ENCODE measurements at regions not wholly inside any gene's neighbourhood (a gene's known extent, or its start where the extent isn't known, plus 50 kb on each side); places are given as distances from the start of the nearest gene placed in this dataset.

DNA sequence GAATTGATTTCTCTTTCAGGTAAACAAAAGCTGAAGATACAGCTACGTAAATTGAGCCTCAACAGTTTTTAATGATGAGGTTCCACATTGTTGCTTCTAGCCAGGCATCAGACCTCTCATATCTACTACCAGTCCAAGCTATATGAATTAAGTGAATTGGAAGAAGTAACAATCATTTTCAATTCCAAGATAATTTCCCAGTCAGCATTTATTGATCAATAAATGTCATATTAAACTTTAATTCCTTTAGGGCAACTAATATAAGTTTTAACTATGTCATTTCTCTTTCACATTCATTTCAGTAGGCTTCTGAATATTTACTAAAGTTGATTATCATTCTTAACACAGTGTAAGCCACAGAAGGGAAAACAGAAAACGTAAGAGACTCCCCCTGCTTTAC lies 1413.7 kb upstream of the CELF2 start:
- no peak for DNase-seq

GRCh38 chr10:9605231-9605630 lies 1412.4 kb upstream of the CELF2 start:
- no peak for DNase-seq

GRCh38 chr10:9608602-9609001 lies 1409.1 kb upstream of the CELF2 start:
- DNase-seq, result no peak

- no peak for DNase-seq
Measured at GRCh38 chr10:9613338-9614075, 1404.2 kb upstream of the CELF2 start.

DNA sequence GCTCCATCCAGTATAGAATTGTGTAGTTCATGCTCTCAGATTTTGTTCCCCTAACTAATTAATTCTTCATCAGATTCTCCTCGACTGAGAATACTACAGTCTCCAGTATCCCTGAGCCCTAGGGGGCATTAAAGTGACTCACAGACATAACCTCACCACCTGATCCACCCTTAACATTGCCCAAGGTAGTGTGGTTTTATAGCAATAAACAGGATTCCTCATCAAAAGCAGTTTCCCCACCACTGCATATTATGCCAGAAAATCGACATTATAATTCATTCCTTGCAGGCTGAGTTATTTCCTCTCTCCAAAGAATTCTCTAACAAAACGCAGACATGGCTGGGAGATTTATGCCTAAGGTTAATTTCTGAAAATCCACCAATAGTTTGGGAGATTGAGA lies 1402.5 kb upstream of the CELF2 start:
- DNase-seq, result no peak

GRCh38 chr10:9621216-9621615 lies 1396.5 kb upstream of the CELF2 start:
- DNase-seq, result no peak

- no peak for DNase-seq
Measured at GRCh38 chr10:9625304-9625703, 1392.4 kb upstream of the CELF2 start.

- no peak for DNase-seq
Measured at GRCh38 chr10:9634466-9634865, 1383.2 kb upstream of the CELF2 start.

DNA sequence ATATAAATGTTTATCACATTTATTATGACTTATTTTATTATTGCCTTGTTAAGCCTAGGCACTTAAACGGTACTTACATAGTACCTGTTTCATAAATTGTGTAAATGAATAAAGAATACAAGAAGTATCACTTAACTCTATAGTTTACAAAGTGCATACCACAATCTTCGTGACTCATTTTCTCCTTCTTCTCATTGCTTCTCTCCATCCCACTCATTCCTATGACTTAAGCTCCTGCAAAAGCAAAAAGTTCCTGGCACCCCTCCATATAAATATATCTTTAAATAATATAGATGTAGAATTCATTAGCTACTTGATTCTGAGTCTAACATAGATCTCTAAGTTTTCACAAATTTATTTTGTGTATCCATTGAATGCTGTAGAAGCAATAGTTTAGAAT lies 1382.0 kb upstream of the CELF2 start:
- no peak for DNase-seq

DNA sequence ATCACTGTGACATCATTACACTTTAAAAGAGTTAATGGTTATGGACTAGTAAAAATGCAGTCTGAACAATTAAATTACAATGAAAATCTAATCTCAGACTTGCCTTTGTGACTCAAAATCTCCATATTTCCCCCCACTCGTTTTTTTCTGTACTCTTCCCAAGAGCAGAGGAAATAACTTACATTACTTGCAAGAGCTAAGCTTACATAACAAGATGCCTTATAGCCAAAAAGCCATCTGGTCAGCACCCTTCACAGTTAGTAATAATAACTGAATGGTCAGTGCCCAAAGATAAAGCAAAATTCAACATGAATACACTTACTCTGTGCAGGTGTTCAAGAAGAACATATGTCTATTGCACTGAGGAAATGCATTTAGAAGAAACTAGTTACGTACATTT lies 1381.5 kb upstream of the CELF2 start:
- no peak for DNase-seq

- DNase-seq, result no peak
Measured at GRCh38 chr10:9643782-9644181, 1373.9 kb upstream of the CELF2 start.

GRCh38 chr10:9645404-9645803 lies 1372.3 kb upstream of the CELF2 start:
- no peak for DNase-seq

DNA sequence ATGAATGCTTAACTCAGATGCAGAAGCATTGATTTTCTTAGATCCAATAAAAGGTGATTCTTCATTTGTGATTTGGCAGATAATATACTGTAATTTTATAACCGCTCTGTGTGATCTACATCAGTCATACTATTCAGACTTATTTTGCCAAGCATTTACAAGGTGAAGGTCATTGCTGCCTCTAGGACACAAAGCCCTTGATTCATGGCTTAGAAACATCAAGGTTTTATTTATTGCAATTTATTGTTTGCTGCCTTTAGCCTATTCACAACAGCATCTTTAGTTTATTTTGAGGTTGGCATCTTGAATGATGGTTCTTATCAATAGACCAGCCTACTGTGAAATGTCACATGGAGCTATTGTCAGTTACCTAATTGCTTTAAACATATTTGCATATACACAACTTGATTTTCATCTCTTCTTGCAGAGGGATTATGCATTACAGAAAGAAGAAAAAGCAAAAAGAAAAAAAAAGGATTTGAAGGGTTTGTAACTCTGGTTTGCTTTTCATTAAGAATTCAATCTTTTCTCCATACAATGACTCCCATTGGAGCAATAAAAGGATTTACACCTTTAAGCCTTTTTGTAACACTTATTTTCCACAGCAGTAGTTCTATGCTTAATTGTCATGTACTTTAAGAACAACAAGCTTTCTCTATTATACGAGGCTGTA lies 1371.6 kb upstream of the CELF2 start:
- DNase-seq, result no peak

DNA sequence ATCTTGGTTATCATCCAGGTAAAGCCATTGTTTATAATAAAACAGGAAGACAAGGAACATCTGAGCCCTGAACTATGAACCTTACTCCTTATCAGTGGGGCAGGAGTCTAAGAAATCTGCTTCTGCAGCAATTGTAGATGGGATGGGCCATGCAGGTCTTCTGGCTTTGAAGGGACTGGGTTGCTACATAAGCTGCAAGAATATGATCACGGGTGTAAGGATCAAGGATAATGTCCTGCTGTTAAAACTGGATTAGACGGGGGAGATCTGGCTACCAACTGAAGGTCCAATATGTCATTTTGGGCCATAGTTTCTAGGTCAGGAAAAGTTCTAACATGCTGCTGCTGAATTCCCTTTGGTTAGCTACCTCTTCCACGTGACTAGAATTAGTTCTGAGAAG lies 1363.4 kb upstream of the CELF2 start:
- no peak for DNase-seq

DNA sequence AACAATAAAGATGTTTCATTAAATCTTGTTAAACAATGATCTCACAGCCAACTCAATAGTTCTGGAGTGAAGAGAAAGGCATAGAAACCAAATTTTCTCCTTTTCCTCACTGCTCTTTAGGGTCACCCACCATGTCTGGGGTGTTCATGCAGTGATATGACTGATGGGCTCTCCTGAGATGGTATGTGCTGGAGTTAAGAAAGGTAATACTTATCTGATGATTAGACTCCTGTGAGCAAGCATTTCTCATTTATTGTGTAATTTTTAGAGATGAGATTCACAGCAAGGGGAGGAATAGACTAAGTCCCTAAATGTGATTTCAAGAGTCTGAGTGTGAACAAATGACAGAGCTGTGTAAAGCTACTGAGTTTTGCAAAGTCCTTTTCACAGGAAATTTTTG lies 1361.3 kb upstream of the CELF2 start:
- DNase-seq, result no peak

GRCh38 chr10:9656996-9657395 lies 1360.7 kb upstream of the CELF2 start:
- DNase-seq, result no peak

DNA sequence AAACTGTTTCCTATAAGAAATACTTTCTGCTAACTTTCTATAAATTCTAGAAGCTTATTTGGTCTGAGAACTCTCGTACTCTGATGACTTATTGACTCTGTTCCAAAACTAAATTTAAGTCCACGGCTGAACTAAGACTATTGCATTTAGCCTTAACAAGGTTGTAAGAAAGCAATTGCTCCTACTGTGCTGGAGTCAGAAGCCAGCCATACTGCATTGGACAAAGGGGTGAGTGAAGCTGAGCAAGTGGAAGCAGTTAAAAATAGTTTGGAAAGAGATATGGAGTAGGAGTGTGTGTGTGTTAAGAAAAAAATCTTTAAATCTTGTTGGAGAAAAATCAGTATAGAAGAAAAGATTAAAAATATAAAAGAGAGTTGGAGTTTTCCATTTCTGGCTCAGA lies 1360.1 kb upstream of the CELF2 start:
- no peak for DNase-seq

DNA sequence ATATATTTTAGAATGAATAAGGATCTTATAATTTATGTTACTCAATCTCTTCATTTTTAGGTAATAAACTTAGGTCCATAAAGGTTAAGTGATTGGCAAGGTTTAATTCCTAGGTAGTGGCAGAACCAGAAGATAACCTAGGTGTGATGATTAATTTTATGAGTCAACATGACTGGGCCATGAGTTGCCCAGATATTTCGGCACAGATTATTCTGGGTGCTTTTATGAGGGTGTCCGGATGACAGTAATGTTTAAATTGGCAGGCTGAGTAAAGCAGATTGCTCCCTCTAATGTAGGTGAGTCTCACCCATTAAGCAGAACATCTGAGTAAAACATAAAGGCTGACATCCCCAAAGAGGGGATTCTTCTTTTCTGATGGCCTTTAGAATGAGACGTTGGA lies 1349.3 kb upstream of the CELF2 start:
- DNase-seq, result no peak

DNA sequence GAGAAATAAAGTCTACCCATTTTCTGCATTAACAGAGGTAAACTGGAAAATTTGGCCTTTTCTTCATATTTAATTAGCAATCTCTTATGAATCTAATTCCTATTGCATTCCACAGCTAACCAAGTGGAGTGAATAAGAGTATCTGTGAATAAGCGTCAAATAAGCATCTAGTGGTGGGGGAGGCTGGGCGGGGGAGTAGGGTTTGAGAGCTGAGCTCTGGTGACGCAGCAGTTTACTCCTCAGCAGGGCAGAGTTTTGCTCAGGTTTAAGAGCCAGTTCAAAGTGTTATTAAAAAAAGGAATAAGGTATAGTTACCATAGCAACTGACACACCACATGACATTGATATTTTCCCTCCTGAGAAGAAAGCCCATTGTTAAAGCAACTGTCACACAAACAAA lies 1346.8 kb upstream of the CELF2 start:
- DNase-seq, result no peak

DNA sequence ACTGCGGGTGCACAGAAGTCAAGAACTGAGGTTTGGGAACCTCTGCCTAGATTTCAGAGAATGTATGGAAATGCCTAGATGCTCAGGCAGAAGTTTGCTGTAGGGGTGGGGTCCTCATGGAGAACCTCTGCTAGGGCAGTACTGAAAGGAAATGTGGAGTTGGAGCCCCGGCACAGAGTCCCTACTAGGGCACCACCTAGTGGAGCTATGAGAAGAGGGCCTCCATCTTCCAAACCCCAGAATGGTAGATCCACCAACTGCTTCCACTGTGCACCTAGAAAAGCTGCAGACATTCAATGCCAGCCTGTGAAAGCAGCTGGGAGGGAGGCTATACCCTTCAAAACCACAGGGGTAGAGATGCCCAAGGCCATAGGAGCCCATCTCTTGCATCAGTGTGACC lies 1336.0 kb upstream of the CELF2 start:
- DNase-seq, result no peak

GRCh38 chr10:9682802-9683201 lies 1334.9 kb upstream of the CELF2 start:
- DNase-seq, result no peak

GRCh38 chr10:9684186-9684585 lies 1333.5 kb upstream of the CELF2 start:
- DNase-seq, result no peak

DNA sequence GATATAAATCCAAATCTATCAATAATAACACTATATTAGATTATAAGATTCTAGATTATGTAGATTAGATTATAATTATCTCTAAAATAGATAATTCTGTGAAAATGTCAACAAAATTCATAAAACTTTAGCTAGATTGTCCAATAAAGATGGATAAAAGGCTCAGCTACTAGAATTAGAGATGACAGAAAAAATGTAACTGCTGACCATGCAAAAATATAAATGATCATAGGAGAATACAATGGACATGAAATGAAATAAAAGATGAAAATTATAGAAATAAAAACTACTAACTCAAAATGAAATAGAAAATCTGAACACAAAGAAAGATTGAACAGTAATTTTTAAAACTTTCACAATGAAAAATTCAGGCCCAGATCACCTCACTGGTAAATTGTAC lies 1332.1 kb upstream of the CELF2 start:
- DNase-seq, result no peak

DNA sequence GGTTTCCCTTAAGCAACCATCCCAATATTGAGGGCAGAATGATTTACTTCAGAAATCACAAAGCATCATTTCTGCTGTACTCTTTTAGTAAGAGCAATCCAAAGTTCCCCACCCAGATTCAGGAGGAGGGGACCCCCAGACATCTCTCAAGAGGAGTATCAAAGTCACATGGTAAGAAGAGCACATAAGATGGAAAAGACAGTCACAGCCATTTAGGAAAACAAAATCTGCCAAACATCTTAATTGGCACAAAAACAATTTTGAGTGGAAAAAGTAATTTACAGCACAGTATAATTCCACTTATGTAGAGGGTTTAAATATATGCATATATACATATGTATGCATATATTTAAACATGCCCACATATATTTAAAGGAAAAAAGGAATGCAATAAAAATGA lies 1329.0 kb upstream of the CELF2 start:
- no peak for DNase-seq

GRCh38 chr10:9707216-9707615 lies 1310.5 kb upstream of the CELF2 start:
- no peak for DNase-seq
